ENCODE measurements at regions not wholly inside any gene's neighbourhood (a gene's known extent, or its start where the extent isn't known, plus 50 kb on each side); places are given as distances from the start of the nearest gene placed in this dataset.

- TF ChIP-seq CTCF (IDR thresholded peaks at IDR 0.05) (no peak), POLR2A (IDR thresholded peaks at IDR 0.05) (no peak)
These were observed 76.1 kb upstream of the CCDC85A start for GRCh38 chr2:56107502-56108220.

Data from testis (tissue), 2 donors.